ENCODE measurements at regions not wholly inside any gene's neighbourhood (a gene's known extent, or its start where the extent isn't known, plus 50 kb on each side); places are given as distances from the start of the nearest gene placed in this dataset.

- ChIA-PET POLR2A (ENCODE audit: low non-redundant PET) (no interaction called here), CTCF (no interaction called here)
- H3K4me3 ChIP-seq (ENCODE audit: low read depth, low read length, poor library complexity, severe bottlenecking), result no peak overlapping the region
- H3K36me3 ChIP-seq (ENCODE audit: insufficient read depth, low read length, poor library complexity, severe bottlenecking), result no peaks in the 10 kb centered on the region
- no peak overlapping the region for H3K27ac ChIP-seq (ENCODE audit: low read depth, low read length, poor library complexity, severe bottlenecking)
- BruUV-seq (replicated peaks), result no TSS peak
- no peak for DNase-seq (ENCODE audit: low spot score)
- H3K4me1 ChIP-seq (ENCODE audit: insufficient read depth, low read length, poor library complexity, severe bottlenecking), result no peaks in the 10 kb centered on the region
- H3K27me3 ChIP-seq (replicated peaks; ENCODE audit: insufficient read depth, low read depth, low read length, poor library complexity), result no peaks in the 10 kb centered on the region
- no peaks in the 10 kb centered on the region for H3K9me3 ChIP-seq (ENCODE audit: low read depth, low read length, poor library complexity, severe bottlenecking)
- intact Hi-C loops (cut with micrococcal nuclease; ENCODE audit: unreplicated experiment), result no loop called here
- TF ChIP-seq CTCF (conservative IDR thresholded peaks at IDR 0.05; ENCODE audit: low read depth, low read length), result no peak
- TF ChIP-seq EZH2 (IDR thresholded peaks at IDR 0.05; ENCODE audit: borderline replicate concordance, low read depth, low read length, poor library complexity, severe bottlenecking), result no peak
Observed at GRCh38 chr14:46596236-46596635, 55.3 kb downstream of the RPL10L start.

- H3K27me3 ChIP-seq (replicated peaks; ENCODE audit: insufficient read depth, low read depth, low read length, poor library complexity), result no peaks in the 10 kb centered on the region
- no peak overlapping the region for H3K4me3 ChIP-seq (ENCODE audit: low read depth, low read length, poor library complexity, severe bottlenecking)
- no peak overlapping the region for H3K27ac ChIP-seq (ENCODE audit: low read depth, low read length, poor library complexity, severe bottlenecking)
- intact Hi-C loops (cut with micrococcal nuclease; ENCODE audit: unreplicated experiment), result loop anchor here (5.0 to 10.0 kb wide), 3 partner anchors 342 to 954 kb away; no protein-coding TSS in a partner anchor
- DNase-seq (ENCODE audit: low spot score), result no peak
- ChIA-PET POLR2A (ENCODE audit: low non-redundant PET) (no interaction called here), CTCF (no interaction called here)
- TF ChIP-seq EZH2 (IDR thresholded peaks at IDR 0.05; ENCODE audit: borderline replicate concordance, low read depth, low read length, poor library complexity, severe bottlenecking) (no peak), CTCF (conservative IDR thresholded peaks at IDR 0.05; ENCODE audit: low read depth, low read length) (no peak)
- no peaks in the 10 kb centered on the region for H3K9me3 ChIP-seq (ENCODE audit: low read depth, low read length, poor library complexity, severe bottlenecking)
- BruUV-seq (replicated peaks), result no TSS peak
- H3K4me1 ChIP-seq (ENCODE audit: insufficient read depth, low read length, poor library complexity, severe bottlenecking), result peaks cover 7% of the 10 kb centered on the region
- H3K36me3 ChIP-seq (ENCODE audit: insufficient read depth, low read length, poor library complexity, severe bottlenecking), result no peaks in the 10 kb centered on the region
Observed at GRCh38 chr14:46582826-46583225, 68.8 kb downstream of the RPL10L start.

GRCh38 chr14:46581036-46581671 is 70.4 kb downstream of the RPL10L start:
- no peak overlapping the region for H3K4me3 ChIP-seq (ENCODE audit: low read depth, low read length, poor library complexity, severe bottlenecking)
- intact Hi-C loops (cut with micrococcal nuclease; ENCODE audit: unreplicated experiment), result loop anchor here (5.0 to 10.0 kb wide), 3 partner anchors 344 to 956 kb away; no protein-coding TSS in a partner anchor
- TF ChIP-seq EZH2 (IDR thresholded peaks at IDR 0.05; ENCODE audit: borderline replicate concordance, low read depth, low read length, poor library complexity, severe bottlenecking) (no peak), CTCF (conservative IDR thresholded peaks at IDR 0.05; ENCODE audit: low read depth, low read length) (peak; percentile 83)
- no peaks in the 10 kb centered on the region for H3K36me3 ChIP-seq (ENCODE audit: insufficient read depth, low read length, poor library complexity, severe bottlenecking)
- H3K4me1 ChIP-seq (ENCODE audit: insufficient read depth, low read length, poor library complexity, severe bottlenecking), result peaks cover 7% of the 10 kb centered on the region
- H3K27me3 ChIP-seq (replicated peaks; ENCODE audit: insufficient read depth, low read depth, low read length, poor library complexity), result no peaks in the 10 kb centered on the region
- H3K9me3 ChIP-seq (ENCODE audit: low read depth, low read length, poor library complexity, severe bottlenecking), result no peaks in the 10 kb centered on the region
- BruUV-seq (replicated peaks), result no TSS peak
- H3K27ac ChIP-seq (ENCODE audit: low read depth, low read length, poor library complexity, severe bottlenecking), result no peak overlapping the region
- POLR2A ChIA-PET (ENCODE audit: low non-redundant PET), result no interaction called here
- DNase-seq (ENCODE audit: low spot score), result peak; percentile 80
- CTCF ChIA-PET, result interaction anchor here (0.7 kb wide), 1 partner anchor 697 kb away, joined by 3 read pairs; no protein-coding TSS in a partner anchor

Measured in A673 (cell line).